H1 (cell line): ENCODE measurements at regions not wholly inside any gene's neighbourhood (a gene's known extent, or its start where the extent isn't known, plus 50 kb on each side); places are given as distances from the start of the nearest gene placed in this dataset.
A peak's percentile ranks its signal among the peaks of the same experiment; 100 is the strongest.

Source experiments
- CTCF ChIA-PET: fragments of 300-600 bp; sonication (Branson Sonifier 250); formaldehyde crosslinking; loops from one replicate; lab custom pipeline; 2021; ENCODE audit not compliant: partially characterized antibody; lab: Charles Lee
- POLR2A ChIA-PET: fragments of 300-600 bp; sonication (Branson Sonifier 250); formaldehyde crosslinking; loops from one replicate; lab custom pipeline; 2021; ENCODE audit warnings: inconsistent platforms; ENCODE audit not compliant: partially characterized antibody; lab: Charles Lee
- DNase-seq, 2 experiments: peaks; one replicate each; pipeline versions ENCODE4 v3.0.0 to v3.0.0-alpha.2; 2010 to 2022; ENCODE audit warnings: low spot score in 2 of 2, low read depth in 1 of 2, mixed read lengths in 1 of 2
- FAIRE-seq: peaks from 2 replicates; lab custom pipeline; 2011; peaks lifted over from hg19 to GRCh38; lab: Jason Lieb, UNC
- H2AFZ ChIP-seq: 2 replicates; pipeline ENCODE4 v1.8.1; 2012; ENCODE audit warnings: low read length, inconsistent platforms
- H2AK5ac ChIP-seq: 2 replicates; pipeline ENCODE4 v1.6.1; 2013; ENCODE audit warnings: low read depth, low read length
- H2BK120ac ChIP-seq: replicated peaks from 2 replicates; pipeline ENCODE3; 2013; ENCODE audit warnings: low read depth, low read length, inconsistent platforms
- H2BK12ac ChIP-seq: 2 replicates; pipeline ENCODE4 v1.6.1; 2013; ENCODE audit warnings: low read depth, low read length
- H2BK15ac ChIP-seq: 2 replicates; pipeline ENCODE4 v1.6.1; 2013; ENCODE audit warnings: low read length
- H2BK20ac ChIP-seq: 2 replicates; pipeline ENCODE4 v1.6.1; 2013; ENCODE audit warnings: low read length
- H2BK5ac ChIP-seq: 2 replicates; pipeline ENCODE4 v1.6.1; 2013; ENCODE audit warnings: low read depth, low read length
- H3K14ac ChIP-seq: 2 replicates; pipeline ENCODE4 v1.6.1; 2013; ENCODE audit warnings: inconsistent platforms; ENCODE audit not compliant: insufficient read length
- H3K18ac ChIP-seq: 2 replicates; pipeline ENCODE4 v1.6.1; 2013; ENCODE audit warnings: low read length; ENCODE audit errors: extremely low read depth
- H3K23ac ChIP-seq: 2 replicates; pipeline ENCODE4 v1.6.1; 2013; ENCODE audit warnings: inconsistent platforms; ENCODE audit not compliant: insufficient read length
- H3K23me2 ChIP-seq: 2 replicates; pipeline ENCODE4 v1.6.1; 2013; ENCODE audit warnings: low read depth, low read length
- H3K27ac ChIP-seq: 2 replicates; pipeline ENCODE4 v1.6.1; 2011; ENCODE audit warnings: low read depth, low read length, inconsistent platforms
- H3K27me3 ChIP-seq, 4 experiments: replicated peaks in 1 of 4; 1 replicate in 1 of 4; 2 replicates in 3 of 4; pipeline versions ENCODE4 v1.6.1 to v1.8.1; 2011 to 2013; ENCODE audit warnings: low read length in 3 of 4, mild to moderate bottlenecking in 3 of 4, inconsistent platforms in 2 of 4, mixed read lengths in 2 of 4, moderate library complexity in 1 of 4; ENCODE audit not compliant: control insufficient read depth in 3 of 4, insufficient read depth in 3 of 4; ENCODE audit errors: extremely low read depth in 1 of 4
- H3K36me3 ChIP-seq, 4 experiments: 2 replicates each; pipeline versions ENCODE4 v1.6.1 to v1.8.1; 2011 to 2013; ENCODE audit warnings: mild to moderate bottlenecking in 4 of 4, low read length in 3 of 4, moderate library complexity in 2 of 4, control low read depth in 1 of 4, inconsistent platforms in 1 of 4; ENCODE audit not compliant: insufficient read depth in 4 of 4, control insufficient read depth in 2 of 4
- H3K4ac ChIP-seq: replicated peaks from 2 replicates; pipeline ENCODE3; 2013; ENCODE audit warnings: low read length, low read depth, mixed read lengths, inconsistent platforms; ENCODE audit not compliant: insufficient read length
- H3K4me1 ChIP-seq, 4 experiments: replicated peaks in 1 of 4; 1 replicate in 1 of 4; 2 replicates in 3 of 4; pipeline versions ENCODE4 v1.6.1 to v1.8.1; 2011 to 2013; ENCODE audit warnings: low read length in 3 of 4, inconsistent platforms in 2 of 4, mixed read lengths in 1 of 4; ENCODE audit not compliant: insufficient read depth in 4 of 4, control insufficient read depth in 3 of 4
- H3K4me2 ChIP-seq, 2 experiments: 2 replicates each; pipeline versions ENCODE4 v1.6.1 to v1.8.1; 2011 to 2013; ENCODE audit warnings: low read depth in 2 of 2, low read length in 2 of 2, control low read depth in 1 of 2, inconsistent platforms in 1 of 2, mild to moderate bottlenecking in 1 of 2; ENCODE audit not compliant: insufficient read depth in 1 of 2
- H3K4me3 ChIP-seq, 4 experiments: fragments of 200-600, 300-600 bp in 1 of 4; sonication (generic), shearing (Covaris generic), sonication (Bioruptor Twin) in 1 of 4; 2 replicates each; pipeline versions ENCODE4 v1.5.1 to v1.8.1; 2011 to 2016; ENCODE audit warnings: low read length in 4 of 4, low read depth in 3 of 4, control low read depth in 2 of 4, inconsistent platforms in 2 of 4, mild to moderate bottlenecking in 2 of 4, mixed read lengths in 1 of 4, moderate library complexity in 1 of 4; ENCODE audit not compliant: insufficient read depth in 2 of 4; ENCODE audit errors: extremely low read depth in 1 of 4
- H3K56ac ChIP-seq: replicated peaks from 2 replicates; pipeline ENCODE3; 2013; ENCODE audit warnings: low read depth, mild to moderate bottlenecking, mixed read lengths, low read length, inconsistent platforms; ENCODE audit not compliant: insufficient read length
- H3K79me1 ChIP-seq: 2 replicates; pipeline ENCODE4 v1.6.1; 2013; ENCODE audit warnings: low read depth, low read length, control low read depth
- H3K79me2 ChIP-seq, 2 experiments: 2 replicates each; pipeline versions ENCODE4 v1.6.1 to v1.8.1; 2012 to 2013; ENCODE audit warnings: low read length in 2 of 2, mild to moderate bottlenecking in 2 of 2, inconsistent platforms in 1 of 2; ENCODE audit not compliant: insufficient read depth in 2 of 2, control insufficient read depth in 1 of 2
- H3K9ac ChIP-seq, 4 experiments: replicated peaks in 1 of 4; 1 replicate in 1 of 4; 2 replicates in 3 of 4; pipeline versions ENCODE4 v1.6.1 to v1.8.1; 2011 to 2013; ENCODE audit warnings: low read depth in 3 of 4, low read length in 3 of 4, control low read depth in 2 of 4, mild to moderate bottlenecking in 2 of 4, moderate library complexity in 2 of 4, inconsistent platforms in 1 of 4; ENCODE audit errors: extremely low read depth in 1 of 4
- H3K9me3 ChIP-seq, 2 experiments: 2 replicates each; pipeline versions ENCODE4 v1.6.1 to v1.8.1; 2012 to 2013; ENCODE audit warnings: mild to moderate bottlenecking in 2 of 2, moderate library complexity in 2 of 2, control low read depth in 1 of 2, inconsistent platforms in 1 of 2, low read depth in 1 of 2, low read length in 1 of 2, mixed read lengths in 1 of 2; ENCODE audit not compliant: insufficient read depth in 2 of 2
- H4K20me1 ChIP-seq, 2 experiments: replicated peaks in 1 of 2; 2 replicates each; pipeline versions ENCODE3 to v1.8.1; 2011 to 2013; ENCODE audit warnings: inconsistent platforms in 2 of 2, low read length in 2 of 2, mild to moderate bottlenecking in 1 of 2; ENCODE audit not compliant: insufficient read depth in 2 of 2, control insufficient read depth in 1 of 2
- H4K5ac ChIP-seq: 2 replicates; pipeline ENCODE4 v1.6.1; 2013; ENCODE audit warnings: low read length, low read depth, mixed read lengths, inconsistent platforms; ENCODE audit not compliant: insufficient read length
- H4K8ac ChIP-seq: 2 replicates; pipeline ENCODE4 v1.8.0; 2013; ENCODE audit warnings: mild to moderate bottlenecking, moderate library complexity, low read length, inconsistent platforms; ENCODE audit not compliant: insufficient read depth; ENCODE audit errors: extremely low read depth
- H4K91ac ChIP-seq: replicated peaks from 2 replicates; pipeline ENCODE3; 2013; ENCODE audit warnings: low read length, mixed read lengths, inconsistent platforms; ENCODE audit not compliant: insufficient read length
- CBX5 ChIP-seq: fragments of 300-800, 300-1000 bp; sonication (generic); IDR thresholded peaks from 2 replicates; pipeline ENCODE4 v1.7.1; 2016; ENCODE audit warnings: antibody characterized with exemption, low read length, low read depth
- EP300 ChIP-seq, 2 experiments: IDR thresholded peaks; 1 replicate in 1 of 2; 2 replicates in 1 of 2; pipeline ENCODE4 v1.6.1; 2011 to 2012; ENCODE audit warnings: low read depth in 2 of 2, low read length in 2 of 2, mild to moderate bottlenecking in 2 of 2, borderline replicate concordance in 1 of 2, inconsistent platforms in 1 of 2, moderate library complexity in 1 of 2
- RBBP5 ChIP-seq: IDR thresholded peaks from 2 replicates; pipeline ENCODE4 v1.7.1; 2012; ENCODE audit warnings: low read depth, mild to moderate bottlenecking, inconsistent platforms, low read length, moderate library complexity, borderline replicate concordance
- WGBS, 2 experiments: shearing (Covaris generic) in 1 of 2; methylation state at CpG; one replicate each; pipeline versions ENCODE4 v1.1.6 to v1.1.7; 2013 to 2015; ENCODE audit warnings: low lambda C conversion rate in 2 of 2, mixed read lengths in 2 of 2, inconsistent platforms in 1 of 2, low coverage in 1 of 2, missing lambda C conversion rate in 1 of 2; ENCODE audit not compliant: insufficient replicate concordance in 2 of 2, insufficient coverage in 1 of 2, insufficient read length in 1 of 2; ENCODE audit errors: extremely low coverage in 1 of 2, missing lambda C conversion rate in 1 of 2; 5-methylcytosine and 5-hydroxymethylcytosine counted together

DNA sequence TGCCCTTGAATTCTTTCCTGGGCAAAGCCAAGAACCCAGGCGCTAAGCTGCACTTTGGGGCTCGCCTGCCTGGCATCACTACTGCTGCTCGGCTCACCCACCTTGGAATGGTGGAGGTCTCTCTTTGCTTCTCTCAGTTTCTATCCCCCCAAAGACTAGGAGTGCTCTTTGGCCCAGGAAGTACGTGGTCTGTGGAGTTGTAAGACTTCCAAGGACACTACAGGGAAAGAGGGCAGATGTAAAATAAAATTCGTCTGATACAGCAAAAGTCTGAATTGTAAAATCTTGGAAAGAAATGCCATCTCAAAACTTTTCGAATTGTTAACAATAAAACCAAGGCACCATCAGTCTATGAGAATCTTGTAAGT lies 52.5 kb upstream of the MAP1LC3B2 start:
- H2BK12ac ChIP-seq: no peak overlapping the region
- H2BK120ac ChIP-seq: peak overlapping the region; percentile 91
- H3K4me1 ChIP-seq: peaks cover 0 to 4% (median 1%) of the 10 kb centered on the region in 4 experiments; a peak in 5 of 7 replicates
- no peak overlapping the region for H2BK5ac ChIP-seq
- no peak overlapping the region for H2AFZ ChIP-seq
- H3K4me3 ChIP-seq: peak overlapping the region in 3 of 4 experiments; percentile 7 to 44 (median 23); a peak in 4 of 8 replicates
- no peak overlapping the region for H4K8ac ChIP-seq
- 0 out of 2 replicates have a peak overlapping the region, but pooled peaks have one; percentile 73 for H3K18ac ChIP-seq
- ChIA-PET CTCF (interaction anchor here (0.7 to 1.2 kb wide), 3 partner anchors 16 to 128 kb away, joined by 3 read pairs; no protein-coding TSS in a partner anchor), POLR2A (interaction anchor here (0.6 to 3.4 kb wide), 23 partner anchors 8 to 231 kb away, joined by 3 to 16 read pairs (median 4); no protein-coding TSS in a partner anchor)
- no peak overlapping the region for H4K91ac ChIP-seq
- H3K23ac ChIP-seq: no peak overlapping the region
- no peak overlapping the region for H2AK5ac ChIP-seq
- H3K14ac ChIP-seq: no peak overlapping the region
- H3K36me3 ChIP-seq: no peaks in the 10 kb centered on the region; a peak in 1 of 8 replicates
- FAIRE-seq (no peak), DNase-seq (no peak)
- WGBS, 2 experiments: 67% methylated on average over 6 of the region's 6 CpGs; no CpG with 5 or more reads in 1 of the 2 experiments
- peaks cover 4% of the 10 kb centered on the region for H3K23me2 ChIP-seq
- H3K79me2 ChIP-seq: no peaks in the 10 kb centered on the region
- no peaks in the 10 kb centered on the region for H4K20me1 ChIP-seq
- peak overlapping the region in 3 of 4 experiments; percentile 20 to 27 (median 24); a peak in 3 of 7 replicates for H3K9ac ChIP-seq
- peak overlapping the region; percentile 50 to 63 for H3K4me2 ChIP-seq
- no peak overlapping the region for H3K4ac ChIP-seq
- H2BK15ac ChIP-seq: peak overlapping the region; percentile 61; the same call in 1 of the 2 replicates
- H3K79me1 ChIP-seq: no peaks in the 10 kb centered on the region
- peaks cover 0 to 4% (median 0%) of the 10 kb centered on the region in 4 experiments; a peak in 2 of 7 replicates for H3K27me3 ChIP-seq
- H3K56ac ChIP-seq: no peak overlapping the region
- H3K27ac ChIP-seq: no peak overlapping the region
- H4K5ac ChIP-seq: no peak overlapping the region
- H3K9me3 ChIP-seq: no peaks in the 10 kb centered on the region
- 0 out of 2 replicates have a peak overlapping the region, but pooled peaks have one; percentile 86 for H2BK20ac ChIP-seq
- TF ChIP-seq EP300 (IDR thresholded peaks at IDR 0.05; ENCODE audit: borderline replicate concordance in 1 of 2, low read depth in 2 of 2, low read length in 2 of 2): no peak
- TF ChIP-seq RBBP5: no peak
- no peak for TF ChIP-seq CBX5
